WTC11 (cell line): ENCODE measurements at regions not wholly inside any gene's neighbourhood (a gene's known extent, or its start where the extent isn't known, plus 50 kb on each side); places are given as distances from the start of the nearest gene placed in this dataset.

ENCODE experiments used
- ATAC-seq: fragments of 200-7000 bp; cut with Tn5 transposase; 2 replicates; pipeline ENCODE4 v1.10.0; 2021; ENCODE audit warnings: mild to moderate bottlenecking, moderate library complexity
- CTCF ChIA-PET: fragments of 300-600 bp; sonication (Branson Sonifier 250); formaldehyde crosslinking; loops from one replicate; lab custom pipeline; 2021; ENCODE audit warnings: antibody characterized with exemption; lab: Charles Lee
- POLR2A ChIA-PET: fragments of 350-600 bp; sonication (Branson Sonifier 250); formaldehyde crosslinking; loops from one replicate; lab custom pipeline; 2021; ENCODE audit warnings: antibody characterized with exemption; lab: Charles Lee
- DNase-seq: peaks from one replicate; pipeline ENCODE4 v3.0.0; 2021; ENCODE audit warnings: low spot score
- H3K27ac Mint-ChIP-seq: 2 replicates; pipeline ENCODE4 v1.8.0; 2021; ENCODE audit warnings: mixed read lengths
- H3K27me3 Mint-ChIP-seq: 2 replicates; pipeline ENCODE4 v1.8.0; 2021; ENCODE audit warnings: low read depth, mild to moderate bottlenecking, moderate library complexity, mixed read lengths
- H3K36me3 Mint-ChIP-seq: 2 replicates; pipeline ENCODE4 v1.8.0; 2021; ENCODE audit warnings: mixed read lengths
- H3K4me1 Mint-ChIP-seq: 2 replicates; pipeline ENCODE4 v1.8.0; 2022; ENCODE audit warnings: mixed read lengths
- H3K4me3 Mint-ChIP-seq: 2 replicates; pipeline ENCODE4 v1.8.0; 2021; ENCODE audit warnings: mild to moderate bottlenecking, moderate library complexity, mixed read lengths
- H3K9me3 Mint-ChIP-seq: 2 replicates; pipeline ENCODE4 v1.8.0; 2021; ENCODE audit warnings: mixed read lengths
- CBFB ChIP-seq: sonication (generic); formaldehyde crosslinking; IDR thresholded peaks from 2 replicates; pipeline ENCODE4 v1.8.1; 2022; ENCODE audit warnings: mild to moderate bottlenecking, low read depth, missing genetic modification reagents
- CREB1 ChIP-seq: sonication (generic); formaldehyde crosslinking; IDR thresholded peaks from 2 replicates; pipeline ENCODE4 v1.8.0; 2023; ENCODE audit warnings: mild to moderate bottlenecking, missing genetic modification reagents
- CREM ChIP-seq: sonication (generic); formaldehyde crosslinking; IDR thresholded peaks from 2 replicates; pipeline ENCODE4 v1.8.1; 2022; ENCODE audit warnings: mild to moderate bottlenecking, missing genetic modification reagents, moderate library complexity
- EMX1 ChIP-seq: fragments of 250-450 bp; sonication (Bioruptor Pico); IDR thresholded peaks from 2 replicates; pipeline ENCODE4 v1.8.0; 2021; ENCODE audit warnings: mild to moderate bottlenecking
- ESRRA ChIP-seq: sonication (generic); formaldehyde crosslinking; IDR thresholded peaks from 2 replicates; pipeline ENCODE4 v1.8.1; 2022; ENCODE audit warnings: mild to moderate bottlenecking, missing genetic modification reagents, borderline replicate concordance
- FOXP1 ChIP-seq: sonication (generic); formaldehyde crosslinking; IDR thresholded peaks from 2 replicates; pipeline ENCODE4 v1.8.0; 2022; ENCODE audit warnings: missing genetic modification reagents, mild to moderate bottlenecking, moderate library complexity, borderline replicate concordance
- HMGA2 ChIP-seq: fragments of 250-450 bp; sonication (Bioruptor Pico); IDR thresholded peaks from 2 replicates; pipeline ENCODE4 v1.4.0; 2021; ENCODE audit warnings: mild to moderate bottlenecking, moderate library complexity
- IRF2 ChIP-seq: sonication (generic); formaldehyde crosslinking; IDR thresholded peaks from 2 replicates; pipeline ENCODE4 v1.8.0; 2022; ENCODE audit warnings: low read depth, missing genetic modification reagents, borderline replicate concordance
- JUN ChIP-seq: sonication (generic); formaldehyde crosslinking; IDR thresholded peaks from 2 replicates; pipeline ENCODE4 v1.8.0; 2023; ENCODE audit warnings: mild to moderate bottlenecking, missing genetic modification reagents
- NR3C1 ChIP-seq: sonication (generic); formaldehyde crosslinking; conservative IDR thresholded peaks from 2 replicates; pipeline ENCODE4 v1.8.1; 2023; ENCODE audit warnings: low read depth, mild to moderate bottlenecking, missing genetic modification reagents
- OVOL2 ChIP-seq: fragments of 250-450 bp; sonication (Bioruptor Pico); IDR thresholded peaks from 2 replicates; pipeline ENCODE4 v1.9.0; 2021; ENCODE audit warnings: mild to moderate bottlenecking, borderline replicate concordance
- RELA ChIP-seq: sonication (generic); formaldehyde crosslinking; IDR thresholded peaks from 2 replicates; pipeline ENCODE4 v1.8.1; 2022; ENCODE audit warnings: missing genetic modification reagents, mild to moderate bottlenecking, borderline replicate concordance
- SMAD3 ChIP-seq: sonication (generic); formaldehyde crosslinking; IDR thresholded peaks from 2 replicates; pipeline ENCODE4 v1.8.0; 2022; ENCODE audit warnings: missing genetic modification reagents, mild to moderate bottlenecking, borderline replicate concordance
- SOX15 ChIP-seq: fragments of 250-450 bp; sonication (Bioruptor Pico); IDR thresholded peaks from 2 replicates; pipeline ENCODE4 v1.9.0; 2021; ENCODE audit warnings: mild to moderate bottlenecking
- SP1 ChIP-seq: sonication (generic); formaldehyde crosslinking; conservative IDR thresholded peaks from 2 replicates; pipeline ENCODE4 v1.8.1; 2022; ENCODE audit warnings: missing genetic modification reagents
- TCF7 ChIP-seq: sonication (generic); formaldehyde crosslinking; IDR thresholded peaks from 2 replicates; pipeline ENCODE4 v1.8.0; 2022; ENCODE audit warnings: mild to moderate bottlenecking, low read depth, missing genetic modification reagents, moderate library complexity
- TEAD1 ChIP-seq: sonication (generic); formaldehyde crosslinking; IDR thresholded peaks from 2 replicates; pipeline ENCODE4 v1.8.0; 2022; ENCODE audit warnings: mild to moderate bottlenecking, missing genetic modification reagents
- ZNF232 ChIP-seq: sonication (generic); formaldehyde crosslinking; IDR thresholded peaks from 2 replicates; pipeline ENCODE4 v1.8.0; 2022; ENCODE audit warnings: mild to moderate bottlenecking, missing genetic modification reagents
- ZNF396 ChIP-seq: fragments of 250-450 bp; sonication (Bioruptor Pico); IDR thresholded peaks from 2 replicates; pipeline ENCODE4 v1.8.0; 2021; ENCODE audit warnings: mild to moderate bottlenecking, moderate library complexity, borderline replicate concordance
- TF ChIP-seq, protein P1 (sequence below): sonication (generic); formaldehyde crosslinking; IDR thresholded peaks from 2 replicates; pipeline ENCODE4 v1.8.1; 2023; ENCODE audit warnings: mild to moderate bottlenecking, moderate library complexity, missing genetic modification reagents
- TF ChIP-seq, protein P2 (sequence below): fragments of 250-450 bp; sonication (Bioruptor Pico); IDR thresholded peaks from 2 replicates; pipeline ENCODE4 v1.9.0; 2021; ENCODE audit warnings: moderate library complexity, mild to moderate bottlenecking, inconsistent platforms, borderline replicate concordance
- TF ChIP-seq, protein P3 (sequence below): fragments of 250-450 bp; sonication (Bioruptor Pico); IDR thresholded peaks from 2 replicates; pipeline ENCODE4 v2.1.2; 2022; ENCODE audit warnings: mild to moderate bottlenecking, moderate library complexity
- TF ChIP-seq, protein P4 (sequence below): fragments of 250-450 bp; sonication (Bioruptor Pico); IDR thresholded peaks from 2 replicates; pipeline ENCODE4 v1.9.0; 2021; ENCODE audit warnings: mild to moderate bottlenecking
- TF ChIP-seq, protein P5 (sequence below): fragments of 250-450 bp; sonication (Bioruptor Pico); IDR thresholded peaks from 2 replicates; pipeline ENCODE4 v1.9.0; 2021; ENCODE audit warnings: mild to moderate bottlenecking
- TF ChIP-seq, protein P6 (sequence below): sonication (generic); formaldehyde crosslinking; IDR thresholded peaks from 2 replicates; pipeline ENCODE4 v1.8.0; 2022; ENCODE audit warnings: missing genetic modification reagents

DNA sequence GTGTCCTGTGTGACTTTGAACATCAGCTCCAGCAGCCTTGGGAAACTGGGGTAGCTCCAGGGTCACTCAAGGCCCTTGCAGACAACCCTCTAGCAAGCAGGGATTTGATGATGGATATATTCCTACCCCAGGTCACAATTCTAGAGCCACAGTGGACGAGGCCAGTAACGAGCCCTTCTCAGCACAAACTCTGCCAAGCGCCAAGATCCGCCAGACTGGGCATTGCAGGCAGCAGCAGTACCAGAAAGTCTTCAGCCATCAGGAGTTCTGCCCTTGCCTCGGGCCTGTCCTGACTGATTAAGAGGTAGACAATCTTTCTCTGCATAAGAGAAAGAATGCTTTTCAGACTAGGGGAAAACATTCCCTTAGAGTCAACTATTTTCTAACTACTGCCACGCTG, 259.1 kb downstream of the FBXO15 start:
- no peak for ATAC-seq
- ChIA-PET CTCF (no interaction called here), POLR2A (no interaction called here)
- Mint-ChIP-seq H3K4me1 (peaks cover 29% of the 10 kb centered on the region), H3K36me3 (no peaks in the 10 kb centered on the region), H3K27ac (no peak overlapping the region), H3K27me3 (peaks cover 12% of the 10 kb centered on the region), H3K9me3 (peaks cover 4% of the 10 kb centered on the region), H3K4me3 (no peak overlapping the region)
- DNase-seq, result no peak
- TF ChIP-seq, protein P1, sequence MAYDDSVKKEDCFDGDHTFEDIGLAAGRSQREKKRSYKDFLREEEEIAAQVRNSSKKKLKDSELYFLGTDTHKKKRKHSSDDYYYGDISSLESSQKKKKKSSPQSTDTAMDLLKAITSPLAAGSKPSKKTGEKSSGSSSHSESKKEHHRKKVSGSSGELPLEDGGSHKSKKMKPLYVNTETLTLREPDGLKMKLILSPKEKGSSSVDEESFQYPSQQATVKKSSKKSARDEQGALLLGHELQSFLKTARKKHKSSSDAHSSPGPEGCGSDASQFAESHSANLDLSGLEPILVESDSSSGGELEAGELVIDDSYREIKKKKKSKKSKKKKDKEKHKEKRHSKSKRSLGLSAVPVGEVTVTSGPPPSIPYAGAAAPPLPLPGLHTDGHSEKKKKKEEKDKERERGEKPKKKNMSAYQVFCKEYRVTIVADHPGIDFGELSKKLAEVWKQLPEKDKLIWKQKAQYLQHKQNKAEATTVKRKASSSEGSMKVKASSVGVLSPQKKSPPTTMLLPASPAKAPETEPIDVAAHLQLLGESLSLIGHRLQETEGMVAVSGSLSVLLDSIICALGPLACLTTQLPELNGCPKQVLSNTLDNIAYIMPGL (CRISPR knock-in tag), result no peak
- TF ChIP-seq HMGA2 (CRISPR knock-in tag), result no peak
- TF ChIP-seq SP1, result no peak
- TF ChIP-seq SMAD3 (CRISPR knock-in tag), result no peak
- no peak for TF ChIP-seq NR3C1 (CRISPR knock-in tag)
- no peak for TF ChIP-seq IRF2 (CRISPR knock-in tag)
- TF ChIP-seq ESRRA, result no peak
- TF ChIP-seq, protein P2, sequence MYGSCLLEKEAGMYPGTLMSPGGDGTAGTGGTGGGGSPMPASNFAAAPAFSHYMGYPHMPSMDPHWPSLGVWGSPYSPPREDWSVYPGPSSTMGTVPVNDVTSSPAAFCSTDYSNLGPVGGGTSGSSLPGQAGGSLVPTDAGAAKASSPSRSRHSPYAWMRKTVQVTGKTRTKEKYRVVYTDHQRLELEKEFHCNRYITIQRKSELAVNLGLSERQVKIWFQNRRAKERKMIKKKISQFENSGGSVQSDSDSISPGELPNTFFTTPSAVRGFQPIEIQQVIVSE (CRISPR knock-in tag), result no peak
- no peak for TF ChIP-seq SOX15 (CRISPR knock-in tag)
- TF ChIP-seq OVOL2, result no peak
- TF ChIP-seq, protein P3, sequence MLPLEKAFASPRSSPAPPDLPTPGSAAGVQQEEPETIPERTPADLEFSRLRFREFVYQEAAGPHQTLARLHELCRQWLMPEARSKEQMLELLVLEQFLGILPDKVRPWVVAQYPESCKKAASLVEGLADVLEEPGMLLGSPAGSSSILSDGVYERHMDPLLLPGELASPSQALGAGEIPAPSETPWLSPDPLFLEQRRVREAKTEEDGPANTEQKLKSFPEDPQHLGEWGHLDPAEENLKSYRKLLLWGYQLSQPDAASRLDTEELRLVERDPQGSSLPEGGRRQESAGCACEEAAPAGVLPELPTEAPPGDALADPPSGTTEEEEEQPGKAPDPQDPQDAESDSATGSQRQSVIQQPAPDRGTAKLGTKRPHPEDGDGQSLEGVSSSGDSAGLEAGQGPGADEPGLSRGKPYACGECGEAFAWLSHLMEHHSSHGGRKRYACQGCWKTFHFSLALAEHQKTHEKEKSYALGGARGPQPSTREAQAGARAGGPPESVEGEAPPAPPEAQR (CRISPR knock-in tag), result no peak
- no peak for TF ChIP-seq RELA (CRISPR knock-in tag)
- TF ChIP-seq, protein P4, sequence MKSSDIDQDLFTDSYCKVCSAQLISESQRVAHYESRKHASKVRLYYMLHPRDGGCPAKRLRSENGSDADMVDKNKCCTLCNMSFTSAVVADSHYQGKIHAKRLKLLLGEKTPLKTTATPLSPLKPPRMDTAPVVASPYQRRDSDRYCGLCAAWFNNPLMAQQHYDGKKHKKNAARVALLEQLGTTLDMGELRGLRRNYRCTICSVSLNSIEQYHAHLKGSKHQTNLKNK, result no peak
- no peak for TF ChIP-seq CBFB
- TF ChIP-seq TEAD1 (CRISPR knock-in tag), result no peak
- TF ChIP-seq ZNF396 (CRISPR knock-in tag), result no peak
- no peak for TF ChIP-seq CREB1 (CRISPR knock-in tag)
- TF ChIP-seq ZNF232, result no peak
- TF ChIP-seq EMX1 (CRISPR knock-in tag), result no peak

DNA sequence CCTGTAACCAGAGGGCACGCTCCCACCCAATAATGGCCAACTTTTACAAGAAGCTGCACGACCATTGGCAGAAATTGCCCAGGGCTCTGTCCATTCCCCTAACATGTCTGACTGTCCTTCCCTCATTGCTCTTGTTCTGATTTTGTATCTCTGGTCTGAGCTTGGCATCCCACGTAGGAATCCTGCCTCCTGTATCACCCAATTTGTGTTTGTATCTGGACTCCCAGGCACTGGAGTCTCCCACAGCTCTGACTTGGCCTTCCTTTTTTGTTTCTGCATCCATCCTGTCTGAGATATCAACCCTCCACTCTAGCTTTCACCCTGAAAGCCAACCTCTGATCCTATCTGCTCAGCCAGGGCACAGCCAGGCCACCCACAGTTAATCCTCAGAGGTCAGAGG, 259.8 kb downstream of the FBXO15 start:
- CTCF ChIA-PET, result no interaction called here
- Mint-ChIP-seq H3K4me1 (peaks cover 25% of the 10 kb centered on the region), H3K27ac (peak overlapping the region; percentile 68; the same call in 1 of the 2 replicates), H3K4me3 (no peak overlapping the region), H3K9me3 (peaks cover 4% of the 10 kb centered on the region), H3K36me3 (no peaks in the 10 kb centered on the region), H3K27me3 (peaks cover 4% of the 10 kb centered on the region)
- DNase-seq, result no peak
- POLR2A ChIA-PET, result no interaction called here
- no peak for ATAC-seq
- TF ChIP-seq SP1, result no peak
- no peak for TF ChIP-seq CREM (CRISPR knock-in tag)
- TF ChIP-seq, protein P5, sequence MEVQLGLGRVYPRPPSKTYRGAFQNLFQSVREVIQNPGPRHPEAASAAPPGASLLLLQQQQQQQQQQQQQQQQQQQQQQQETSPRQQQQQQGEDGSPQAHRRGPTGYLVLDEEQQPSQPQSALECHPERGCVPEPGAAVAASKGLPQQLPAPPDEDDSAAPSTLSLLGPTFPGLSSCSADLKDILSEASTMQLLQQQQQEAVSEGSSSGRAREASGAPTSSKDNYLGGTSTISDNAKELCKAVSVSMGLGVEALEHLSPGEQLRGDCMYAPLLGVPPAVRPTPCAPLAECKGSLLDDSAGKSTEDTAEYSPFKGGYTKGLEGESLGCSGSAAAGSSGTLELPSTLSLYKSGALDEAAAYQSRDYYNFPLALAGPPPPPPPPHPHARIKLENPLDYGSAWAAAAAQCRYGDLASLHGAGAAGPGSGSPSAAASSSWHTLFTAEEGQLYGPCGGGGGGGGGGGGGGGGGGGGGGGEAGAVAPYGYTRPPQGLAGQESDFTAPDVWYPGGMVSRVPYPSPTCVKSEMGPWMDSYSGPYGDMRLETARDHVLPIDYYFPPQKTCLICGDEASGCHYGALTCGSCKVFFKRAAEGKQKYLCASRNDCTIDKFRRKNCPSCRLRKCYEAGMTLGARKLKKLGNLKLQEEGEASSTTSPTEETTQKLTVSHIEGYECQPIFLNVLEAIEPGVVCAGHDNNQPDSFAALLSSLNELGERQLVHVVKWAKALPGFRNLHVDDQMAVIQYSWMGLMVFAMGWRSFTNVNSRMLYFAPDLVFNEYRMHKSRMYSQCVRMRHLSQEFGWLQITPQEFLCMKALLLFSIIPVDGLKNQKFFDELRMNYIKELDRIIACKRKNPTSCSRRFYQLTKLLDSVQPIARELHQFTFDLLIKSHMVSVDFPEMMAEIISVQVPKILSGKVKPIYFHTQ (CRISPR knock-in tag), result no peak
- no peak for TF ChIP-seq TCF7
- TF ChIP-seq JUN (CRISPR knock-in tag), result no peak
- TF ChIP-seq, protein P6, sequence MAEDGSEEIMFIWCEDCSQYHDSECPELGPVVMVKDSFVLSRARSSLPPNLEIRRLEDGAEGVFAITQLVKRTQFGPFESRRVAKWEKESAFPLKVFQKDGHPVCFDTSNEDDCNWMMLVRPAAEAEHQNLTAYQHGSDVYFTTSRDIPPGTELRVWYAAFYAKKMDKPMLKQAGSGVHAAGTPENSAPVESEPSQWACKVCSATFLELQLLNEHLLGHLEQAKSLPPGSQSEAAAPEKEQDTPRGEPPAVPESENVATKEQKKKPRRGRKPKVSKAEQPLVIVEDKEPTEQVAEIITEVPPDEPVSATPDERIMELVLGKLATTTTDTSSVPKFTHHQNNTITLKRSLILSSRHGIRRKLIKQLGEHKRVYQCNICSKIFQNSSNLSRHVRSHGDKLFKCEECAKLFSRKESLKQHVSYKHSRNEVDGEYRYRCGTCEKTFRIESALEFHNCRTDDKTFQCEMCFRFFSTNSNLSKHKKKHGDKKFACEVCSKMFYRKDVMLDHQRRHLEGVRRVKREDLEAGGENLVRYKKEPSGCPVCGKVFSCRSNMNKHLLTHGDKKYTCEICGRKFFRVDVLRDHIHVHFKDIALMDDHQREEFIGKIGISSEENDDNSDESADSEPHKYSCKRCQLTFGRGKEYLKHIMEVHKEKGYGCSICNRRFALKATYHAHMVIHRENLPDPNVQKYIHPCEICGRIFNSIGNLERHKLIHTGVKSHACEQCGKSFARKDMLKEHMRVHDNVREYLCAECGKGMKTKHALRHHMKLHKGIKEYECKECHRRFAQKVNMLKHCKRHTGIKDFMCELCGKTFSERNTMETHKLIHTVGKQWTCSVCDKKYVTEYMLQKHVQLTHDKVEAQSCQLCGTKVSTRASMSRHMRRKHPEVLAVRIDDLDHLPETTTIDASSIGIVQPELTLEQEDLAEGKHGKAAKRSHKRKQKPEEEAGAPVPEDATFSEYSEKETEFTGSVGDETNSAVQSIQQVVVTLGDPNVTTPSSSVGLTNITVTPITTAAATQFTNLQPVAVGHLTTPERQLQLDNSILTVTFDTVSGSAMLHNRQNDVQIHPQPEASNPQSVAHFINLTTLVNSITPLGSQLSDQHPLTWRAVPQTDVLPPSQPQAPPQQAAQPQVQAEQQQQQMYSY, result no peak
- TF ChIP-seq FOXP1, result no peak
